ENCODE measurements at regions not wholly inside any gene's neighbourhood (a gene's known extent, or its start where the extent isn't known, plus 50 kb on each side); places are given as distances from the start of the nearest gene placed in this dataset.

- Mint-ChIP-seq H3K27me3 (ENCODE audit: insufficient read depth) (peaks cover 24% of the 10 kb centered on the region), H3K27ac (no peak overlapping the region), H3K4me3 (no peak overlapping the region), H3K4me1 (peaks cover 3% of the 10 kb centered on the region), H3K36me3 (ENCODE audit: low read depth) (no peaks in the 10 kb centered on the region), H3K9me3 (no peaks in the 10 kb centered on the region)
- WGBS, 2 experiments (ENCODE audit: insufficient coverage in 1 of 2, insufficient read length in 1 of 2): 38 to 68% methylated on average over 4 to 9 of the region's 9 CpGs
- H3K27ac ChIP-seq (ENCODE audit: low read depth, low read length): no peak overlapping the region
- no peaks in the 10 kb centered on the region for H3K36me3 ChIP-seq (ENCODE audit: control insufficient read depth, insufficient read depth, low read length)
- H3K9me3 ChIP-seq (ENCODE audit: control insufficient read depth, low read length): no peaks in the 10 kb centered on the region
- H3K27me3 ChIP-seq (ENCODE audit: control insufficient read depth, insufficient read depth, low read length, poor library complexity, severe bottlenecking): peaks cover 23% of the 10 kb centered on the region
- no peak overlapping the region for H3K9ac ChIP-seq (ENCODE audit: extremely low read depth, low read length, poor library complexity, severe bottlenecking)
- no peaks in the 10 kb centered on the region for H3K4me1 ChIP-seq (ENCODE audit: control insufficient read depth, insufficient read depth, low read length)
- DNase-seq: no peak
- no peak for TF ChIP-seq CTCF (conservative IDR thresholded peaks at IDR 0.05)
- no peak overlapping the region for H3K4me3 ChIP-seq (ENCODE audit: low read length)
Measured at GRCh38 chr3:117995842-117996437, 1038.7 kb downstream of the IGSF11 start.

GRCh38 chr3:117997201-117998049, 1037.2 kb downstream of the IGSF11 start:
- Histone ChIP-seq H3K9me3 (ENCODE audit: control insufficient read depth, low read length) (no peaks in the 10 kb centered on the region), H3K9ac (ENCODE audit: extremely low read depth, low read length, poor library complexity, severe bottlenecking) (no peak overlapping the region), H3K4me1 (ENCODE audit: control insufficient read depth, insufficient read depth, low read length) (no peaks in the 10 kb centered on the region), H3K36me3 (ENCODE audit: control insufficient read depth, insufficient read depth, low read length) (no peaks in the 10 kb centered on the region), H3K4me3 (ENCODE audit: low read length) (peak overlapping the region; percentile 79), H3K27me3 (ENCODE audit: control insufficient read depth, insufficient read depth, low read length, poor library complexity, severe bottlenecking) (peaks cover 23% of the 10 kb centered on the region), H3K27ac (ENCODE audit: low read depth, low read length) (no peak overlapping the region)
- TF ChIP-seq CTCF (conservative IDR thresholded peaks at IDR 0.05): peak; percentile 91
- peaks cover 22% of the 10 kb centered on the region for H3K27me3 Mint-ChIP-seq (ENCODE audit: insufficient read depth)
- 5 to 8% methylated on average over 33 to 48 of the region's 48 CpGs for WGBS, 2 experiments (ENCODE audit: insufficient coverage in 1 of 2, insufficient read length in 1 of 2)
- H3K4me3 Mint-ChIP-seq: no peak overlapping the region
- no peaks in the 10 kb centered on the region for H3K9me3 Mint-ChIP-seq
- peaks cover 2% of the 10 kb centered on the region for H3K4me1 Mint-ChIP-seq
- no peaks in the 10 kb centered on the region for H3K36me3 Mint-ChIP-seq (ENCODE audit: low read depth)
- DNase-seq: peak; percentile 95
- no peak overlapping the region for H3K27ac Mint-ChIP-seq

DNA sequence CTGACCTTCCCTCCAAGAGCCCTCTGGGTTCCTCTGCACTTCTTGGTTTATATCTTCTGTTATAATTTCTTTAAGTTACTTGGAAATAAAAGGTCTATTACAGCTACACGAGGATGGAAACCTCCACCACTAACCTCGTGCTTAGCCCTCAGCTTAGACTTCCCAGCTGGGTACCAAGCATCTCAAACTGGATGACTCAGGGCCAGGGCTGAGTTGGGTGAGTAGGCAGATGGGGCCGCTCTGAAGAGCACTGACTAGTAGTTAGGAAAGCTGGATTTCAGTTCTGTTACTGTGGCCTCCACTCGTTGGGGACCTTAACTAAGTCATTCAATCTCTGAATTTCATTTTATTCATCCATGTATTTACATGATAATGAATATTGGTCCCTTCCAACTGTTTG, 1036.6 kb downstream of the IGSF11 start:
- Histone ChIP-seq H3K4me3 (ENCODE audit: low read length) (no peak overlapping the region), H3K9me3 (ENCODE audit: control insufficient read depth, low read length) (no peaks in the 10 kb centered on the region), H3K9ac (ENCODE audit: extremely low read depth, low read length, poor library complexity, severe bottlenecking) (no peak overlapping the region), H3K36me3 (ENCODE audit: control insufficient read depth, insufficient read depth, low read length) (no peaks in the 10 kb centered on the region), H3K27me3 (ENCODE audit: control insufficient read depth, insufficient read depth, low read length, poor library complexity, severe bottlenecking) (peaks cover 23% of the 10 kb centered on the region), H3K4me1 (ENCODE audit: control insufficient read depth, insufficient read depth, low read length) (no peaks in the 10 kb centered on the region), H3K27ac (ENCODE audit: low read depth, low read length) (no peak overlapping the region)
- Mint-ChIP-seq H3K4me1 (peaks cover 2% of the 10 kb centered on the region), H3K27me3 (ENCODE audit: insufficient read depth) (peaks cover 19% of the 10 kb centered on the region), H3K4me3 (no peak overlapping the region), H3K36me3 (ENCODE audit: low read depth) (no peaks in the 10 kb centered on the region), H3K27ac (no peak overlapping the region), H3K9me3 (no peaks in the 10 kb centered on the region)
- DNase-seq: no peak
- no peak for TF ChIP-seq CTCF (conservative IDR thresholded peaks at IDR 0.05)
- 57% methylated on average over 3 of the region's 4 CpGs; no CpG with 5 or more reads in 1 of the 2 experiments for WGBS, 2 experiments (ENCODE audit: insufficient coverage in 1 of 2, insufficient read length in 1 of 2)

All from endodermal cell (in vitro differentiated cells).